ENCODE measurements at regions not wholly inside any gene's neighbourhood (a gene's known extent, or its start where the extent isn't known, plus 50 kb on each side); places are given as distances from the start of the nearest gene placed in this dataset.

GRCh38 chr10:6667679-6668270, 87.7 kb upstream of the PRKCQ start:
- CTCF ChIA-PET, result interaction anchor here (0.6 to 2.8 kb wide), 28 partner anchors 8 to 1019 kb away, joined by 3 to 24 read pairs (median 4); partner anchors contain the start of gene SFMBT2
- no peaks in the 10 kb centered on the region for H3K9me1 ChIP-seq (replicated peaks; ENCODE audit: control insufficient read depth, extremely low read depth, insufficient read depth, low read length)
- peaks cover 11% of the 10 kb centered on the region for H3K4me1 ChIP-seq (ENCODE audit: control insufficient read depth, extremely low read depth, insufficient read depth, low read length)
- no peak overlapping the region for H3K9ac ChIP-seq (replicated peaks; ENCODE audit: extremely low read depth, insufficient read depth, low read length)
- dilution Hi-C loops (cut with MboI; ENCODE audit: extremely low pct_ligation_motif_present, low sequenced_read_pairs) (no loop called here), intact Hi-C loops (cut with micrococcal nuclease) (loop anchor here (1.0 to 5.0 kb wide), 3 partner anchors 87 to 455 kb away; partner anchors contain the start of gene PRKCQ)
- H3K79me2 ChIP-seq (ENCODE audit: control insufficient read depth, insufficient read depth, low read length), result no peaks in the 10 kb centered on the region
- no peak overlapping the region for H3K4me2 ChIP-seq (ENCODE audit: insufficient read depth, low read length)
- TF ChIP-seq CTCF (IDR thresholded peaks at IDR 0.05; ENCODE audit: extremely low read depth in 1 of 2, insufficient read depth in 1 of 2, low read depth in 1 of 2, low read length in 2 of 2) (peak; percentile 49), GATA2 (IDR thresholded peaks at IDR 0.05; ENCODE audit: insufficient read depth, insufficient read length, low read depth, low read length) (no peak)
- H2AFZ ChIP-seq (ENCODE audit: low read depth, low read length), result no peak overlapping the region
- POLR2A ChIA-PET, result no interaction called here
- H3K9me3 ChIP-seq (replicated peaks; ENCODE audit: control insufficient read depth, insufficient read depth, low read length), result no peaks in the 10 kb centered on the region
- H3K27ac ChIP-seq (ENCODE audit: insufficient read depth, low read depth, low read length), result no peak overlapping the region
- no peaks in the 10 kb centered on the region for H4K20me1 ChIP-seq (replicated peaks; ENCODE audit: control insufficient read depth, extremely low read depth, insufficient read depth, low read length)
- BruUV-seq (replicated peaks), result no TSS peak
- H3K4me3 ChIP-seq (replicated peaks in 1 of 3; ENCODE audit: insufficient read depth in 1 of 3, low read depth in 1 of 3, low read length in 3 of 3), result no peak overlapping the region
- DNase-seq (ENCODE audit: low read depth, low spot score) (peak; percentile 38), FAIRE-seq (peak; percentile 65)
- H3K27me3 ChIP-seq (ENCODE audit: control insufficient read depth in 2 of 2, insufficient read depth in 2 of 2, low read length in 2 of 2), result peaks cover 0 to 4% of the 10 kb centered on the region in 2 experiments
- H3K36me3 ChIP-seq (ENCODE audit: control insufficient read depth in 2 of 2, extremely low read depth in 1 of 2, insufficient read depth in 2 of 2, low read length in 2 of 2), result no peaks in the 10 kb centered on the region

GRCh38 chr10:6667150-6667549, 87.1 kb upstream of the PRKCQ start:
- Histone ChIP-seq H4K20me1 (replicated peaks; ENCODE audit: control insufficient read depth, extremely low read depth, insufficient read depth, low read length) (no peaks in the 10 kb centered on the region), H3K9me3 (replicated peaks; ENCODE audit: control insufficient read depth, insufficient read depth, low read length) (no peaks in the 10 kb centered on the region), H3K4me1 (ENCODE audit: control insufficient read depth, extremely low read depth, insufficient read depth, low read length) (peaks cover 8% of the 10 kb centered on the region), H3K4me3 (replicated peaks in 1 of 3; ENCODE audit: insufficient read depth in 1 of 3, low read depth in 1 of 3, low read length in 3 of 3) (no peak overlapping the region), H3K27me3 (ENCODE audit: control insufficient read depth in 2 of 2, insufficient read depth in 2 of 2, low read length in 2 of 2) (peaks cover 0 to 4% of the 10 kb centered on the region in 2 experiments), H3K9me1 (replicated peaks; ENCODE audit: control insufficient read depth, extremely low read depth, insufficient read depth, low read length) (no peaks in the 10 kb centered on the region), H3K4me2 (ENCODE audit: insufficient read depth, low read length) (no peak overlapping the region), H3K27ac (ENCODE audit: insufficient read depth, low read depth, low read length) (no peak overlapping the region), H3K9ac (replicated peaks; ENCODE audit: extremely low read depth, insufficient read depth, low read length) (no peak overlapping the region), H3K36me3 (ENCODE audit: control insufficient read depth in 2 of 2, extremely low read depth in 1 of 2, insufficient read depth in 2 of 2, low read length in 2 of 2) (no peaks in the 10 kb centered on the region), H3K79me2 (ENCODE audit: control insufficient read depth, insufficient read depth, low read length) (no peaks in the 10 kb centered on the region), H2AFZ (ENCODE audit: low read depth, low read length) (no peak overlapping the region)
- TF ChIP-seq FOS (IDR thresholded peaks at IDR 0.05; ENCODE audit: borderline replicate concordance, insufficient read depth, low read length), result no peak
- TF ChIP-seq, protein P1, sequence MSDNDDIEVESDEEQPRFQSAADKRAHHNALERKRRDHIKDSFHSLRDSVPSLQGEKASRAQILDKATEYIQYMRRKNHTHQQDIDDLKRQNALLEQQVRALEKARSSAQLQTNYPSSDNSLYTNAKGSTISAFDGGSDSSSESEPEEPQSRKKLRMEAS (IDR thresholded peaks at IDR 0.05; ENCODE audit: insufficient read depth, insufficient read length), result no peak
- no peak for TF ChIP-seq POLR2AphosphoS5 (IDR thresholded peaks at IDR 0.05; ENCODE audit: insufficient read depth, low read depth, low read length)
- no peak for TF ChIP-seq POLR2A (IDR thresholded peaks at IDR 0.05; ENCODE audit: low read depth, low read length)
- no peak for TF ChIP-seq CTCF (IDR thresholded peaks at IDR 0.05; ENCODE audit: extremely low read depth in 1 of 2, insufficient read depth in 1 of 2, low read depth in 1 of 2, low read length in 2 of 2)
- no peak for TF ChIP-seq EZH2 (IDR thresholded peaks at IDR 0.05; ENCODE audit: borderline replicate concordance, low read depth, low read length, severe bottlenecking)
- no peak for TF ChIP-seq MYC (IDR thresholded peaks at IDR 0.05; ENCODE audit: low read depth, low read length)
- TF ChIP-seq GATA2 (IDR thresholded peaks at IDR 0.05; ENCODE audit: insufficient read depth, insufficient read length, low read depth, low read length), result no peak
- TF ChIP-seq JUN (IDR thresholded peaks at IDR 0.05; ENCODE audit: borderline replicate concordance, insufficient read depth, insufficient read length, low read depth), result no peak
- intact Hi-C loops (cut with micrococcal nuclease), result loop anchor here (1.0 to 5.0 kb wide), 3 partner anchors 87 to 455 kb away; partner anchors contain the start of gene PRKCQ
- POLR2A ChIA-PET, result no interaction called here
- CTCF ChIA-PET, result interaction anchor here (0.6 to 2.8 kb wide), 28 partner anchors 8 to 1020 kb away, joined by 3 to 24 read pairs (median 4); partner anchors contain the start of gene SFMBT2
- FAIRE-seq, result no peak
- dilution Hi-C loops (cut with MboI; ENCODE audit: extremely low pct_ligation_motif_present, low sequenced_read_pairs), result no loop called here
- no peak for DNase-seq (ENCODE audit: low read depth, low spot score)
- BruUV-seq (replicated peaks), result no TSS peak
